ENCODE measurements at regions not wholly inside any gene's neighbourhood (a gene's known extent, or its start where the extent isn't known, plus 50 kb on each side); places are given as distances from the start of the nearest gene placed in this dataset.

DNA sequence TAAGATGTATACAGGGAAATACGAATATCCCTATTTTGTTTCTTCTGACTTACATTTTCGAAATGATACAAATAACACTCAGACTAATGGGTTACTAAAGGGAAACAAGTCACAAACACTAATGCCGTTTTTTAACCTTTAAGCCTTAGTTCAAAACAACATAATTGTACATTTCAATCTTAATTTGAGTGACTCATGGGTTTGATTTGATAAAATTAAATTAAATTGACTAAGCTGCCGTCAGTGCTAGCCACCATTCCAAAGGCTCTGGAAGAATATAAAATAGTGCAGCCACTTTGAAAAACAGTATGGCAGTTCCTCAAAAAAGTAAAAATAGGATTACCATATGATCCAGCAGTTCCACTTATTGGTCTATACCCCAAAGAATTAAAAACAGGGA lies 133.8 kb upstream of the NT5C1B start:
- no peak for DNase-seq (ENCODE audit: low read depth in 2 of 2)

DNA sequence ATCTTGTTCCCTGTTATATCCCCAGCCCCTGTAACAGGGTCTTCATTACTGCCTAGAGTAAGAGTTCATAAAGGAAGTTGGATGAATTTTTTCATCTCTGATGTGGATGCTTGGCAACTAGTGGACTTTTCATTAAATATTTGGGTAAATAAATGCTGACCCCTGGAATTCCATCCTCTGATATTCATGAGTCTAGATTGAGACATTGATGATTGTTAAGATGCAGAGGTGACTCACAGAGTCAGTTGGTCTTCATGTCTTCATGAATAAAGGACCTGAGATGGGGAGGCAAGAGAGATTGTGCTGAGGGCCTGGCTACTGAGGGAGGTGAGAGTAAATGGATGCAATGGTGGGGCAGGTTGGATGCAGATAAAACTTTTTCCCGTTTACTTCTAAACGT lies 132.7 kb upstream of the NT5C1B start:
- no peak for DNase-seq (ENCODE audit: low read depth in 2 of 2)

DNA sequence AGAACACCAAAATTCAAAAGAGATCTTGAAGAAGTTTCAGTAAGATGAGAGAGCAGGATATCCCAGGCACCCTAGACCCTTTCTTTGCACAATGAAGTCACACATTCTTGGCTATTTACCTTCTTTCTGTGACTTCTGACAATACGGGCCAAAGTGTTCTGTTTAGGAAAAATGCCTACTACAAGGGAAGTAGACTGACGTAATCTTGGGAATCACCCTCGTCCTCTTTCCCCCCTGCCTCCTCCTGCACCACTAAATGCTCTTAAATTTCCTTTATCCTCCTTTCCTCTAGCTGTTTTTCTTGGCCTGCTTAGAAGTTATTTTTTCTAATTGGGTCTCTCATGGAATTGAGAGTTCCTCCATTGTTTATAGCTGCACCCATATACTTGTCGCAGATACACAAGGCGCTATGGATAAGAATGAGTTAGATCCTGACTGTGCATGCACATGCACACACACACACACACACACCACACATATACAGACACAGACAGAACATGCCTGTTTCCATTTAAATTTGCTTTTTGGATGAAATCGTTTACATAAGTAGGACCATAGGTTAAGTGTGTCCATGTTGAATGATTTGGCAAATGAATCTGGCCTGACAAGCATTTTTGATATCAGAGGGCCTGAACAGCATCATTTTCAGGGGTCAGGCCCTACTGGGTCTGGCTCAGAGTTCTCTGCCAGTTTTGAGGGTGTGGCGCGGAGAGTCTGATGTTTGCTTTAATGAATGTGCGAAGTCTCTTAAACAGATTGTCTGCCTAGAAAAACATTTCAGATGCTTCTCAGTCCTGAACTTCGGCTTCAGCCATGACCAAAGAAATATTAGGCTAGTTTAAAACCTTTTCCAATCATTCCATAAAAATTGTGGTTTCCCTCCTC lies 131.9 kb upstream of the NT5C1B start:
- DNase-seq (ENCODE audit: low read depth in 2 of 2): no peak

GRCh38 chr2:18719978-18720775 lies 130.8 kb upstream of the NT5C1B start:
- DNase-seq (ENCODE audit: low read depth in 2 of 2): no peak

DNA sequence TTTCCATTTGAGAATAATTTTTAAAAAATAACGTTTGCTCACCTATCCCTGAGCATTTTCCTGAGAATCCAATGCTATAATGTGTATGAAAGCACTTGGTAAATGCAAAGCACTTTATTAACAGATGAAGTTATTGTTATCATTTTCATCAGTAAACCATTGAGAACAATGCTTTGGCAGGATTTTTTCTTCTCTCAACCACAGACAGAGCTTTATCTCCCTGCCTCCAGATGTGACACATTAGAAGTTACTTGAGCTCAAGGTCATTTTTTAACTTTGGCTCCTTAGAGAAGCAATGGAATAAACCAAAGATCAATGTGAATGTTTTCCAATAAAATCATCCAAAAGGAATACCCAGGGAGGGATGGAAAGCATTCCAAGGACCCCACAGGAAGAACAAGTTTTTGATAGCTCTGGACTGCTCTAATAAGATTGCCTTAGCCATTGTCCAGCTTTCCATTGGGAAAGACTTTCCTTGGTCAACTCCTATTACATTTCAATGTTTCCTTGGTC lies 118.9 kb upstream of the NT5C1B start:
- no peak for DNase-seq (ENCODE audit: low read depth in 2 of 2)

DNA sequence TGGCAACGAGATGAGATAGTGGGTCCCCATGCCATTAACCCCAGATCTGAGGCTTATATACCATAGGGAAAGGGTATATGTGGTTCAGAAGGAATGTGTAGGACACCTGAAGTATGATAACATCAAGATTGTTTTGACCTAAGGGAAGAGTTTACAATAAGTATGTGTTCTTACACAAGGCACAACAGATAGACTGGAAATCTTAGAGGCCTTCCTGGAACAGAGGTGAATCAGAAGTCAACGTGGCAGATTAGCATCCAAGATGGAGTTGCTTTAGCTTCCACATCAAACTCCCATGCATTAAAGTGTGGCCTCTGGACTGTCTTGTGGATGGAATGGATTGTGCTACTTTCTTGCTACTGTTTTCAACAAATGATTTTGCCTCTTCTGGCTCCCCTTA lies 116.6 kb upstream of the NT5C1B start:
- no peak for DNase-seq (ENCODE audit: low read depth in 2 of 2)

DNA sequence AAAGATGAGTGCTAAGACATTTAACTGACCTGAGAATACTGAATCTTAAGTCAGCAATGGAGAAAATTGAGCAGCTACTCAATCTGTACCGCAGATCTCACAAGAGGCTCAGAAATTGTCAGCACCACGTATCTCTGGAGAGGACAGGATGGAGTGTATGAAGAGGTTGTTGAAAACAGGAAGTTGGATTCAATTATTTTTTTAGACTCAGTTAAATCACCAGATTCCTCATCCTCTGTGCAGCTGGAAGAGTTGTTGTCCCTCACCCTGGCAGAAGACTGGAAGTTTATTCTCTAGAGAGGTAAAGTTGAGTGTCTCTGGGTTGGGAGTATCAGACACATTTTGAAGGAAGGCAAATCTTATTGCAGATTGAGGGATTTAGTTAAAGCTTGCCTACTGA lies 114.9 kb upstream of the NT5C1B start:
- no peak for DNase-seq (ENCODE audit: low read depth in 2 of 2)

DNA sequence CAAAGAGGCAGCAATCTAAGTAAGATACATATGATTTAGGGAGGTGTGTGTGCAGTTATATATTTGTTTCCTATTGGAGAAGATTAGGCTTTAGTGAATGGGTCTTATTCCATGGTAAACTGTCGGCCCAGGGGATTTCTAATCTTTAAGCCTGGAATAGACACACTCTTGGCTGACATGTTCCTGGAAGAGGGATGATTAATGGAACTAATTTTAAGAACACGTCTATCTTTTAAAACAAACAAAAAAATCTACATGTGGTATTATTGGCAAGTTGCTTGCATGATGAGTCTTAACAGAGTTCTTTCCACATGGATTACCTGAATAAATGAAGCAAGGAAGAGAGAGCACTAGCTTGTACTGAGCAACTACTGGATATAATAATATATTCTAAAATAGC lies 114.2 kb upstream of the NT5C1B start:
- DNase-seq (ENCODE audit: low read depth in 2 of 2): no peak

DNA sequence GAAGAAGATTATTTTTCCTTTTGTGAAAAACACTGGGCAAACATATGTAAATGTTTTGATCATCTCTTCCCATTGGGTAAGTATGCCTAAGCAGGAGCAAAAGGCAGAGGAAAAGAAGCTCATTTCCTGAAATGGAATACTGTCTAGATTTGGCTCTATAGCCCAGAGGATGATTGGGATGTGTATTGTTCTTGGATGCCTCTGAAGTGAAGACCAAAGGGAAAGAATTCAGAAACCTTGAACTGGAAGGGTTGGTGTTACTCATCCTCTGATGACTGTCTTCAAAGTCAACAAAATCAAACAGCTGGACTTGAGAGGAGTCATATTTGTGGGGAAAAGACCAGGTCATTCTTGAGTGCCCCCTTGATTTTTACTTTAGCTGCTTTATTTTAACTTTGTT lies 112.6 kb upstream of the NT5C1B start:
- no peak for DNase-seq (ENCODE audit: low read depth in 2 of 2)

GRCh38 chr2:18701546-18701945 lies 112.2 kb upstream of the NT5C1B start:
- DNase-seq (ENCODE audit: low read depth in 2 of 2): no peak

- no peak for DNase-seq (ENCODE audit: low read depth in 2 of 2)
Observed at GRCh38 chr2:18690342-18690741, 101.0 kb upstream of the NT5C1B start.

DNA sequence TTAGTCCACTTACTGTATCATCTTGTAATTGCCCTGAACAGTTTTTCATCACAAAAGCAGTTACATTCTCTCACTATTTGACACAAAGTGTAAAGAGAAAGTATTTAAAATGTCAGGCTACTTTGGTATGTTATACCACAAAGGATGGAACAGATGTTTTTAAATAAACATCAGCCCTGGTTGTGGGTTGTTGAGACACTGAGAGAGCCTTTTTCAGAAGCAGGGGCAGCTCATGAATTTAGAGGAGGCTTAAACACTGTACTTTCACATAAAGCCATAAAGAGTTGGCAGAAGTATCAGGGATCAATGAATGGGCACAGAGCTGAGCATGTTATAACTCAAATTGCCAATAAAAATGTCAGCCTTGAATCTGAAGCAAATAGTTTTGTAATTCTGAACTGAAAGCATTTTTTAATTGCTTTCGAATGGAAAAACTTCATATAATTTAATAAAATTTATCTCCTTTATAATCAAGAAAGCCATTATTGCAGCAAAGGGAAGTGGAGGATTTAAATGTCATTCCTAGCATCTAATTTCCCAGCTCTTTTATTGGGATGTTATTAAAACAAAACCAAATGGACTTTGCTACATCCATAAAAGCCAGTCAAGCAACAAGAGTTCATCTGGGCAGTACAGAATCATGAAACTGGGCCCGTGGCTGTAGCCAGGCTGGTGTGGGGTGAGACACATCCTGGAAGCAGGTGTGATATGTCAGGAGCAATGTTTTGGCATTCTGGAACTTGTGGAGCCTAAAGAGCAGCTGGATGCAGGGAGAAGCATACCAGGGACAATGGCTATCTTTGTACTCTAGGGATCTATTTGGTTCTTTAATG lies 95.1 kb upstream of the NT5C1B start:
- no peak for DNase-seq (ENCODE audit: low read depth in 2 of 2)

DNA sequence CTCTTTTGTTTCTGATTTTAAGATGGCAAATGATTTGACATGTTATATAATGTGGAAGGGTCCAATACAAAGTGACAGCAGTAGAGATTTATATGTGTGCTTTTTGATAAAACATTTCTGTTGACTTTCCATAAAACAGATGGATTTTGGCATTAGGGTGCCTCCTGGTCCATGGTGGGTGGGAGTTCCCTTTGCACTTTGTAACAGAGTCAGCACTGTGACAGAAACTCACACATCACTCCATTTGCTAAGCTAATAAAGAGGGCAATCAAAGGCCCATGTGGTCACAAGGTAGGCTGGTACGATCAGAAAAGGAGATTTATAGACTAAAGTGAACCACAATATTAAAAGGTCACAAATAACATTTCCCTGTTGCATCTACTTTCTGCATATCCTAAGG lies 93.3 kb upstream of the NT5C1B start:
- no peak for DNase-seq (ENCODE audit: low read depth in 2 of 2)

DNA sequence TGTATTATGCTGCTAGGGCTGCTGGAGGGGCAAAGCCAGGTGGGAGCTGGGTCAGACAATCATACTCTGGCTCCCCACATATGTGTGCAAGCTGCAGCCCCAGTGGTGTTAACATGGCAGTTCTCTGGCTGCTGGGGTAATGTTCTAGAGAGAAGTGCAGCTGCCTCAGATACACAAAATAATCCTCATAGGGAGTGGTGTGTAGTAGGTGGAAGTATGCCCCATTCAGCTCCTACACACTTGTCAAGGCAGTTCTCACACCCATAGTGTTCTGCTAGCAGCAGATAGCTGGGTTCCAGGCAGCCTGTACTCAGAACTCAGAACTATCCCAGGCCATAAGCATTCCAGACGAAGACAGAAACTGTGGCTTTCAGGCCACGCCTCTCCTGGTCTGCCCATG lies 87.9 kb upstream of the NT5C1B start:
- DNase-seq (ENCODE audit: low read depth in 2 of 2): no peak

- no peak for DNase-seq (ENCODE audit: low read depth in 2 of 2)
Observed at GRCh38 chr2:18674309-18674708, 84.9 kb upstream of the NT5C1B start.

DNA sequence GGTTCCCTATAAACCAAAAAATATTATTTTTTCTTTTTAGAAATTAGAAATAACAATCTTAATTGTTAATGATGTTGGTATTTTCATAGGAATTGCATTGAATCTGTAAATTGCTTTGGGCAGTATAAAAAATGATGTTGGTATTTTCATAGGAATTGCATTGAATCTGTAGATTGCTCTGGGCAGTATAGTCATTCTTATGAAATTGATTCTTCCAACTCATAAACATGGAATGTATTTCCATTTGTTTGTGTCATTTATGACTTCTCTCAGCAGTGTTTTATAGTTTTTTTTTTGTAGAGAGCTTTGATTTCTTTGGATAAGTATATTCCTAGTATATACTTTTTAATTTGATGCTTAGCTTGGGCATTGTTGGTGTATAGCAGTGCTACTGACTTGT lies 82.0 kb upstream of the NT5C1B start:
- no peak for DNase-seq (ENCODE audit: low read depth in 2 of 2)

DNA sequence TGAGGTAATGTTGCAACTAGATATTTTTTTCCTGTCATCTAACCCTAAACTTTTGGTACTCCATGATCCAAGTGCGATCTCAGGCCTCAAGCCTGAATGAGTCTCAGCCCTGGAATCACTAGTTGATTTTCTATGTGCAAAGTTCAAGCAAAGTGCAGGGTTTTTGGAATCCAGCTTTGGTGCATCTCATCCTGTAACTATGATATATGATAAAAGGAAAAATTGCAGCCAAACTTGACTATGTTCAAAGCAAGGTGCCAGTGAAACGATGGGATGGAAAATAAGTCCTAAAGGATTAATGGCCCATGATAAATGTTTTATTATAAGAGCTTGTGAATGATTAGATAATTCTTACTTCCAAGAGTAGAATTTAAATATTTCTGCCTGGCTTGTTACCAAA lies 78.9 kb upstream of the NT5C1B start:
- DNase-seq (ENCODE audit: low read depth in 2 of 2): no peak

DNA sequence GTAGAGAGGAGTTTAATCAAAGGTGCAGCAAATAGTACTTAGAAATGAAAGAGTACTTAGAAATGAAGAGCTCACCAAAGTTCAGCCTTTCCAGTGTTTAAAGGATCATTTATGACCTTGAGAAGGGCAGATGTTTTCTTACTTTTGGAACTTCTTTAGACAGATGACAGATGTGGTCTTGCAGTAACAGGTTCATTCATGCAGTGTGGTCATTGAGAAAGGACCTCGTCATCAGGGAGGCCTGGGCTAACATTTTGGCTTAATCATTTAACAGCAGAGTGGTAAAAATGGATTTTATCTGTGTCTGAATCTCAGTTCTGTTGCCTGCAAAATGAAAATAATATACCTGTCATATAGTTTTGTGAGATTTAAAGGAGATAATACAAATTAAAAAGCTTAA lies 75.1 kb upstream of the NT5C1B start:
- no peak for DNase-seq (ENCODE audit: low read depth in 2 of 2)

DNA sequence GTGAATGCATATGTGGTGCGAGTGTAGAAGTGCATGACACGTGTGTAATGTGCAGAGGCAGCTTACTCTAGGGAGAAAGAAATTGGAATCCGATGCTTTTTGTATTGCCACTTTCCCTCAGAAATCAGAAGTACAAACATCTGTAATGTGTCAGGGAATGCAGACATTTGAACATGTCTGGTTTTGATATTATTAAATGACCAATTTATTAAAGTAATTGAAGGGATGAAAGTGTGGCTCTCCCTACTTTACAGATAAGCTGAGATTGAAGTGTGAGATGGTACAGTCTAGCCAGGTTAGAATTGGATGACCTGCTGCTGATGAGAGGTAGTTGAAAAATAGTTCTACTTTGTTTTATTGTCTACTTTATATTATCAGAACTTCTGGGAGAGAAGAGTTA lies 74.5 kb upstream of the NT5C1B start:
- DNase-seq (ENCODE audit: low read depth in 2 of 2): no peak

DNA sequence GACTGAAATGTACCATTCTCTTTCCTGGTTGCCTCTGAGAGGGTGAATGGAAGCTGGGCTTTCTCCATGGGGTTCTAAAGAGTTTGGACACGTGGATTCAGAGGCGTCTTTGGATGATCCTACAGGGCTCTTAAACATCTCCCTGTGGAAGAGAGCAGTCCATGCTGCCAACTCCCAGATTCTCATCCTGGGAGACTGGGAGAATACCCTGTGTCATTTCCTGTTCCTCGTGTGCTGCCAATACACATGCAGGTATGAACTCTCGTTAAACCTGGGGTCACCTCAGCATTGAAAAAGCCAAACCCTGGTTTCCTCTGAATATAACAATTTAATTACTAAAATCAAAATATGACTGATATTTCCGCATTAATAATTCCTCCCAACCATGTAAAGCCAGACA lies 73.3 kb upstream of the NT5C1B start:
- DNase-seq (ENCODE audit: low read depth in 2 of 2): no peak

- DNase-seq (ENCODE audit: low read depth in 2 of 2): no peak
Observed at GRCh38 chr2:18659915-18660314, 70.5 kb upstream of the NT5C1B start.

- DNase-seq (ENCODE audit: low read depth in 2 of 2): no peak
Observed at GRCh38 chr2:18656048-18656447, 66.7 kb upstream of the NT5C1B start.
